GM12878 (cell line): ENCODE measurements at regions not wholly inside any gene's neighbourhood (a gene's known extent, or its start where the extent isn't known, plus 50 kb on each side); places are given as distances from the start of the nearest gene placed in this dataset.

Experiments
- EED ChIP-seq: sonication (generic); IDR thresholded peaks from 2 replicates; pipeline ENCODE4 v1.6.1; 2016; ENCODE audit warnings: antibody characterized with exemption, low read depth
- EGR1 ChIP-seq, 2 experiments: IDR thresholded peaks; 1 replicate in 1 of 2; 2 replicates in 1 of 2; pipeline ENCODE4 v1.6.1; 2011 to 2012; ENCODE audit warnings: low read depth in 2 of 2, low read length in 2 of 2, borderline replicate concordance in 1 of 2, mild to moderate bottlenecking in 1 of 2, moderate library complexity in 1 of 2
- FOS ChIP-seq: IDR thresholded peaks from 3 replicates; pipeline ENCODE4 v1.6.1; 2011; ENCODE audit warnings: borderline replicate concordance; ENCODE audit not compliant: insufficient read length; ENCODE audit errors: extremely low read depth
- GABPA ChIP-seq: IDR thresholded peaks from 2 replicates; pipeline ENCODE4 v1.6.1; 2014; ENCODE audit warnings: antibody characterized with exemption, low read depth, mild to moderate bottlenecking, inconsistent platforms
- MEF2A ChIP-seq: IDR thresholded peaks from 2 replicates; pipeline ENCODE4 v1.6.1; 2011; ENCODE audit warnings: low read depth, mild to moderate bottlenecking, low read length, moderate library complexity; ENCODE audit not compliant: insufficient read depth
- NR2C1 ChIP-seq: fragments of 450-650 bp; IDR thresholded peaks from 2 replicates; pipeline ENCODE4 v1.6.1; 2017; ENCODE audit warnings: antibody characterized with exemption, mild to moderate bottlenecking, moderate library complexity
- RB1 ChIP-seq: fragments of 450-650 bp; formaldehyde crosslinking; IDR thresholded peaks from 2 replicates; pipeline ENCODE4 v1.6.1; 2017; ENCODE audit warnings: mild to moderate bottlenecking, borderline replicate concordance
- RCOR1 ChIP-seq: conservative IDR thresholded peaks from 2 replicates; pipeline ENCODE4 v1.6.1; 2012; ENCODE audit warnings: low read depth, low read length, improper control_type of control experiment
- RUNX3 ChIP-seq: IDR thresholded peaks from 2 replicates; pipeline ENCODE4 v1.6.1; 2012; ENCODE audit warnings: low read length, inconsistent platforms
- SUPT20H ChIP-seq: IDR thresholded peaks from 2 replicates; pipeline ENCODE4 v1.6.1; 2011; ENCODE audit warnings: low read depth, mild to moderate bottlenecking, low read length, moderate library complexity, borderline replicate concordance; ENCODE audit not compliant: control insufficient read depth
- WRNIP1 ChIP-seq: IDR thresholded peaks from 2 replicates; pipeline ENCODE4 v1.6.1; 2011; ENCODE audit warnings: low read depth, low read length, improper control_type of control experiment, borderline replicate concordance
- ZNF24 ChIP-seq: fragments of 450-650 bp; IDR thresholded peaks from 2 replicates; pipeline ENCODE4 v1.6.1; 2017; ENCODE audit warnings: antibody characterized with exemption, mild to moderate bottlenecking
- TF ChIP-seq, protein P1 (sequence below): fragments of 450-650 bp; formaldehyde crosslinking; IDR thresholded peaks from 2 replicates; pipeline ENCODE4 v1.5.0; 2022; ENCODE audit warnings: mild to moderate bottlenecking, missing genetic modification characterization
- TF ChIP-seq, protein P2 (sequence below): fragments of 450-650 bp; formaldehyde crosslinking; IDR thresholded peaks from 2 replicates; pipeline ENCODE4 v1.4.0; 2022; ENCODE audit warnings: mild to moderate bottlenecking, moderate library complexity
- TF ChIP-seq, protein P3 (sequence below): fragments of 450-650 bp; IDR thresholded peaks from 2 replicates; pipeline ENCODE4 v1.6.1; 2017; ENCODE audit warnings: mild to moderate bottlenecking, low read depth, inconsistent platforms; ENCODE audit not compliant: poor library complexity, severe bottlenecking
- TF ChIP-seq, protein P4 (sequence below): fragments of 450-650 bp; conservative IDR thresholded peaks from 2 replicates; pipeline ENCODE4 v1.6.1; 2017; ENCODE audit warnings: mild to moderate bottlenecking, moderate library complexity
- TF ChIP-seq, protein P5 (sequence below): fragments of 150-350 bp; IDR thresholded peaks from 2 replicates; pipeline ENCODE4 v1.6.1; 2014; ENCODE audit warnings: mild to moderate bottlenecking, low read depth, low read length

DNA sequence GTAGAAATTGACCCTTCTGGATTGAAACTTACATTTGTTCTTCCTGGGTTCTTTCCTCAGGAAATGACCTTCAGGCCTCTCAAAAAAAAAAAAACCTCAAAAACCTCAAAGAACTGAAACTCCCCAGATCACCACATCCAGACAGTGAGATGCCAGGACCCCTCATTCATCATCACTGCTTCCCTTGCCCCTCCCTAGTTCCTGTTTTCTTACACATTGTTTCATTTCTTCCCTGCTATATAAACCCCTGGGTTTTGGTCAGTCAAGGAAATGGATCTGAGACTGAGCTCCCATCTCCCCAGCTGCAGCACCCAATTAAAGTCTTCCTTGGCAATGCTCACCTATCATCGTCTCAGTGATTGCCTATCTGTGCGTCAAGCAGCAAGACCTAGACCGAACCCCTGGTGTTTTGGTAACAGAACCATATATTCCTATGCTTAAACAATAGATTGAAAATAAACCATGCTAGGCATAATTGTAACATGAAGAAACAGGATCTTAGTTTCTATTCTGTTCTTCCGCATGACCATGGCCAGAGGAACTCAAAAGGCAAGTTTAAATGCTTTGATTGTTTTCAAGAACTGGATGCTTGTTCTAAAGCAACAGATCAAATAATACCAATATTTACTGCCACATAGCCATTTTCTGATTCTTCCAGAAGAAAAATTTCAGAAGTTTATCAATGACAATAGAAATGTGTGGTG lies 108.0 kb upstream of the MAX start (continued):
- no peak for TF ChIP-seq SUPT20H
- no peak for TF ChIP-seq FOS
- TF ChIP-seq GABPA = 0 out of 2 replicates have a peak, but pooled peaks have one; percentile 35
- TF ChIP-seq, protein P1, sequence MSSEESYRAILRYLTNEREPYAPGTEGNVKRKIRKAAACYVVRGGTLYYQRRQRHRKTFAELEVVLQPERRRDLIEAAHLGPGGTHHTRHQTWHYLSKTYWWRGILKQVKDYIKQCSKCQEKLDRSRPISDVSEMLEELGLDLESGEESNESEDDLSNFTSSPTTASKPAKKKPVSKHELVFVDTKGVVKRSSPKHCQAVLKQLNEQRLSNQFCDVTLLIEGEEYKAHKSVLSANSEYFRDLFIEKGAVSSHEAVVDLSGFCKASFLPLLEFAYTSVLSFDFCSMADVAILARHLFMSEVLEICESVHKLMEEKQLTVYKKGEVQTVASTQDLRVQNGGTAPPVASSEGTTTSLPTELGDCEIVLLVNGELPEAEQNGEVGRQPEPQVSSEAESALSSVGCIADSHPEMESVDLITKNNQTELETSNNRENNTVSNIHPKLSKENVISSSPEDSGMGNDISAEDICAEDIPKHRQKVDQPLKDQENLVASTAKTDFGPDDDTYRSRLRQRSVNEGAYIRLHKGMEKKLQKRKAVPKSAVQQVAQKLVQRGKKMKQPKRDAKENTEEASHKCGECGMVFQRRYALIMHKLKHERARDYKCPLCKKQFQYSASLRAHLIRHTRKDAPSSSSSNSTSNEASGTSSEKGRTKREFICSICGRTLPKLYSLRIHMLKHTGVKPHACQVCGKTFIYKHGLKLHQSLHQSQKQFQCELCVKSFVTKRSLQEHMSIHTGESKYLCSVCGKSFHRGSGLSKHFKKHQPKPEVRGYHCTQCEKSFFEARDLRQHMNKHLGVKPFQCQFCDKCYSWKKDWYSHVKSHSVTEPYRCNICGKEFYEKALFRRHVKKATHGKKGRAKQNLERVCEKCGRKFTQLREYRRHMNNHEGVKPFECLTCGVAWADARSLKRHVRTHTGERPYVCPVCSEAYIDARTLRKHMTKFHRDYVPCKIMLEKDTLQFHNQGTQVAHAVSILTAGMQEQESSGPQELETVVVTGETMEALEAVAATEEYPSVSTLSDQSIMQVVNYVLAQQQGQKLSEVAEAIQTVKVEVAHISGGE = no peak
- TF ChIP-seq, protein P2, sequence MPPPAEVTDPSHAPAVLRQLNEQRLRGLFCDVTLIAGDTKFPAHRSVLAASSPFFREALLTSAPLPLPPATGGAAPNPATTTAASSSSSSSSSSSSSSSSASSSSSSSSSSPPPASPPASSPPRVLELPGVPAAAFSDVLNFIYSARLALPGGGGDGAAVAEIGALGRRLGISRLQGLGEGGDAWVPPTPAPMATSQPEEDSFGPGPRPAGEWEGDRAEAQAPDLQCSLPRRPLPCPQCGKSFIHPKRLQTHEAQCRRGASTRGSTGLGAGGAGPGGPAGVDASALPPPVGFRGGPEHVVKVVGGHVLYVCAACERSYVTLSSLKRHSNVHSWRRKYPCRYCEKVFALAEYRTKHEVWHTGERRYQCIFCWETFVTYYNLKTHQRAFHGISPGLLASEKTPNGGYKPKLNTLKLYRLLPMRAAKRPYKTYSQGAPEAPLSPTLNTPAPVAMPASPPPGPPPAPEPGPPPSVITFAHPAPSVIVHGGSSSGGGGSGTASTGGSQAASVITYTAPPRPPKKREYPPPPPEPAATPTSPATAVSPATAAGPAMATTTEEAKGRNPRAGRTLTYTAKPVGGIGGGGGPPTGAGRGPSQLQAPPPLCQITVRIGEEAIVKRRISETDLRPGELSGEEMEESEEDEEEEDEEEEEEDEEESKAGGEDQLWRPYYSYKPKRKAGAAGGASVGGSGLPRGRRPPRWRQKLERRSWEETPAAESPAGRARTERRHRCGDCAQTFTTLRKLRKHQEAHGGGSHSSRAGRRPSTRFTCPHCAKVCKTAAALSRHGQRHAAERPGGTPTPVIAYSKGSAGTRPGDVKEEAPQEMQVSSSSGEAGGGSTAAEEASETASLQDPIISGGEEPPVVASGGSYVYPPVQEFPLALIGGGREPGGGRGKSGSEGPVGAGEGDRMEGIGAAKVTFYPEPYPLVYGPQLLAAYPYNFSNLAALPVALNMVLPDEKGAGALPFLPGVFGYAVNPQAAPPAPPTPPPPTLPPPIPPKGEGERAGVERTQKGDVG (CRISPR knock-in tag) = no peak
- no peak for TF ChIP-seq RB1
- peak; percentile 100 for TF ChIP-seq EED
- TF ChIP-seq, protein P3, sequence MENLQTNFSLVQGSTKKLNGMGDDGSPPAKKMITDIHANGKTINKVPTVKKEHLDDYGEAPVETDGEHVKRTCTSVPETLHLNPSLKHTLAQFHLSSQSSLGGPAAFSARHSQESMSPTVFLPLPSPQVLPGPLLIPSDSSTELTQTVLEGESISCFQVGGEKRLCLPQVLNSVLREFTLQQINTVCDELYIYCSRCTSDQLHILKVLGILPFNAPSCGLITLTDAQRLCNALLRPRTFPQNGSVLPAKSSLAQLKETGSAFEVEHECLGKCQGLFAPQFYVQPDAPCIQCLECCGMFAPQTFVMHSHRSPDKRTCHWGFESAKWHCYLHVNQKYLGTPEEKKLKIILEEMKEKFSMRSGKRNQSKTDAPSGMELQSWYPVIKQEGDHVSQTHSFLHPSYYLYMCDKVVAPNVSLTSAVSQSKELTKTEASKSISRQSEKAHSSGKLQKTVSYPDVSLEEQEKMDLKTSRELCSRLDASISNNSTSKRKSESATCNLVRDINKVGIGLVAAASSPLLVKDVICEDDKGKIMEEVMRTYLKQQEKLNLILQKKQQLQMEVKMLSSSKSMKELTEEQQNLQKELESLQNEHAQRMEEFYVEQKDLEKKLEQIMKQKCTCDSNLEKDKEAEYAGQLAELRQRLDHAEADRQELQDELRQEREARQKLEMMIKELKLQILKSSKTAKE = peak; percentile 24
- TF ChIP-seq, protein P4, sequence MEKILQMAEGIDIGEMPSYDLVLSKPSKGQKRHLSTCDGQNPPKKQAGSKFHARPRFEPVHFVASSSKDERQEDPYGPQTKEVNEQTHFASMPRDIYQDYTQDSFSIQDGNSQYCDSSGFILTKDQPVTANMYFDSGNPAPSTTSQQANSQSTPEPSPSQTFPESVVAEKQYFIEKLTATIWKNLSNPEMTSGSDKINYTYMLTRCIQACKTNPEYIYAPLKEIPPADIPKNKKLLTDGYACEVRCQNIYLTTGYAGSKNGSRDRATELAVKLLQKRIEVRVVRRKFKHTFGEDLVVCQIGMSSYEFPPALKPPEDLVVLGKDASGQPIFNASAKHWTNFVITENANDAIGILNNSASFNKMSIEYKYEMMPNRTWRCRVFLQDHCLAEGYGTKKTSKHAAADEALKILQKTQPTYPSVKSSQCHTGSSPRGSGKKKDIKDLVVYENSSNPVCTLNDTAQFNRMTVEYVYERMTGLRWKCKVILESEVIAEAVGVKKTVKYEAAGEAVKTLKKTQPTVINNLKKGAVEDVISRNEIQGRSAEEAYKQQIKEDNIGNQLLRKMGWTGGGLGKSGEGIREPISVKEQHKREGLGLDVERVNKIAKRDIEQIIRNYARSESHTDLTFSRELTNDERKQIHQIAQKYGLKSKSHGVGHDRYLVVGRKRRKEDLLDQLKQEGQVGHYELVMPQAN = no peak
- TF ChIP-seq MEF2A = peak; percentile 78
- peak; percentile 100 for TF ChIP-seq RUNX3
- TF ChIP-seq, protein P5, sequence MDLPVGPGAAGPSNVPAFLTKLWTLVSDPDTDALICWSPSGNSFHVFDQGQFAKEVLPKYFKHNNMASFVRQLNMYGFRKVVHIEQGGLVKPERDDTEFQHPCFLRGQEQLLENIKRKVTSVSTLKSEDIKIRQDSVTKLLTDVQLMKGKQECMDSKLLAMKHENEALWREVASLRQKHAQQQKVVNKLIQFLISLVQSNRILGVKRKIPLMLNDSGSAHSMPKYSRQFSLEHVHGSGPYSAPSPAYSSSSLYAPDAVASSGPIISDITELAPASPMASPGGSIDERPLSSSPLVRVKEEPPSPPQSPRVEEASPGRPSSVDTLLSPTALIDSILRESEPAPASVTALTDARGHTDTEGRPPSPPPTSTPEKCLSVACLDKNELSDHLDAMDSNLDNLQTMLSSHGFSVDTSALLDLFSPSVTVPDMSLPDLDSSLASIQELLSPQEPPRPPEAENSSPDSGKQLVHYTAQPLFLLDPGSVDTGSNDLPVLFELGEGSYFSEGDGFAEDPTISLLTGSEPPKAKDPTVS = no peak
- no peak for TF ChIP-seq NR2C1
- peak in 1 of 2 experiments; percentile 69; a peak in 1 of 3 replicates for TF ChIP-seq EGR1 (IDR thresholded peaks at IDR 0.05; ENCODE audit: borderline replicate concordance in 1 of 2, low read depth in 2 of 2, low read length in 2 of 2)
- peak; percentile 50; the same call in 1 of the 2 replicates for TF ChIP-seq ZNF24
- no peak for TF ChIP-seq WRNIP1
- TF ChIP-seq RCOR1 = no peak
